ENCODE measurements at regions not wholly inside any gene's neighbourhood (a gene's known extent, or its start where the extent isn't known, plus 50 kb on each side); places are given as distances from the start of the nearest gene placed in this dataset.

- no peak overlapping the region for H3K27ac ChIP-seq
- intact Hi-C loops (cut with DNase I): no loop called here
- no peaks in the 10 kb centered on the region for H3K9me3 ChIP-seq
- DNase-seq (no peak), ATAC-seq (no peak)
- no peak overlapping the region for H3K4me3 ChIP-seq
- no peaks in the 10 kb centered on the region for H3K36me3 ChIP-seq
- TF ChIP-seq CTCF (IDR thresholded peaks at IDR 0.05): no peak
- no peaks in the 10 kb centered on the region for H3K4me1 ChIP-seq
- no peaks in the 10 kb centered on the region for H3K27me3 ChIP-seq (ENCODE audit: low read depth)
These were observed 353.7 kb upstream of the SLC7A11 start for GRCh38 chr4:138595731-138596460.

GRCh38 chr4:138595171-138595570, 353.0 kb upstream of the SLC7A11 start:
- Histone ChIP-seq H3K27ac (no peak overlapping the region), H3K36me3 (no peaks in the 10 kb centered on the region), H3K27me3 (ENCODE audit: low read depth) (no peaks in the 10 kb centered on the region), H3K4me1 (no peaks in the 10 kb centered on the region), H3K9me3 (no peaks in the 10 kb centered on the region), H3K4me3 (no peak overlapping the region)
- no peak for TF ChIP-seq CTCF (IDR thresholded peaks at IDR 0.05)
- ATAC-seq (no peak), DNase-seq (no peak)
- intact Hi-C loops (cut with DNase I): no loop called here

GRCh38 chr4:138592796-138593195, 350.6 kb upstream of the SLC7A11 start:
- DNase-seq (no peak), ATAC-seq (no peak)
- no peaks in the 10 kb centered on the region for H3K9me3 ChIP-seq
- H3K27me3 ChIP-seq (ENCODE audit: low read depth): no peaks in the 10 kb centered on the region
- H3K4me1 ChIP-seq: no peaks in the 10 kb centered on the region
- H3K27ac ChIP-seq: no peak overlapping the region
- no peak overlapping the region for H3K4me3 ChIP-seq
- no peaks in the 10 kb centered on the region for H3K36me3 ChIP-seq
- intact Hi-C loops (cut with DNase I): no loop called here
- TF ChIP-seq CTCF (IDR thresholded peaks at IDR 0.05): no peak

GRCh38 chr4:138591808-138592207, 349.7 kb upstream of the SLC7A11 start:
- intact Hi-C loops (cut with DNase I): no loop called here
- no peaks in the 10 kb centered on the region for H3K27me3 ChIP-seq (ENCODE audit: low read depth)
- ATAC-seq: no peak
- no peak for DNase-seq
- H3K4me3 ChIP-seq: no peak overlapping the region
- no peaks in the 10 kb centered on the region for H3K4me1 ChIP-seq
- H3K27ac ChIP-seq: no peak overlapping the region
- TF ChIP-seq CTCF (IDR thresholded peaks at IDR 0.05): no peak
- no peaks in the 10 kb centered on the region for H3K36me3 ChIP-seq
- H3K9me3 ChIP-seq: no peaks in the 10 kb centered on the region

- H3K9me3 ChIP-seq: no peaks in the 10 kb centered on the region
- DNase-seq: no peak
- no peak overlapping the region for H3K4me3 ChIP-seq
- no peaks in the 10 kb centered on the region for H3K4me1 ChIP-seq
- TF ChIP-seq CTCF (IDR thresholded peaks at IDR 0.05): no peak
- no peak for ATAC-seq
- H3K27me3 ChIP-seq (ENCODE audit: low read depth): no peaks in the 10 kb centered on the region
- intact Hi-C loops (cut with DNase I): no loop called here
- H3K36me3 ChIP-seq: no peaks in the 10 kb centered on the region
- no peak overlapping the region for H3K27ac ChIP-seq
These were observed 346.4 kb upstream of the SLC7A11 start for GRCh38 chr4:138588501-138588900.

All from lower lobe of right lung (tissue), 2 donors.